GM10248 (cell line): ENCODE measurements at regions not wholly inside any gene's neighbourhood (a gene's known extent, or its start where the extent isn't known, plus 50 kb on each side); places are given as distances from the start of the nearest gene placed in this dataset.
A peak's percentile ranks its signal among the peaks of the same experiment; 100 is the strongest.

Source experiments
- CTCF ChIA-PET: fragments of 300-600 bp; sonication (Branson Sonifier 250); formaldehyde crosslinking; extraction: SDS; loops from one replicate; lab custom pipeline; 2021; ENCODE audit warnings: antibody characterized with exemption; lab: Yijun Ruan, JAX
- POLR2A ChIA-PET: fragments of 350-650 bp; sonication (Branson Sonifier 250); formaldehyde crosslinking; extraction: SDS; loops from one replicate; lab custom pipeline; 2020; ENCODE audit warnings: antibody characterized with exemption; lab: Yijun Ruan, JAX
- DNase-seq: peaks from one replicate; pipeline ENCODE4 v3.0.0; 2012; ENCODE audit errors: extremely low spot score
- TF ChIP-seq, protein P1 (sequence below): IDR thresholded peaks from 2 replicates; pipeline ENCODE4 v1.5.1; 2012; ENCODE audit warnings: mild to moderate bottlenecking, low read depth; ENCODE audit errors: extremely low read depth, missing control alignments, control extremely low read depth

DNA sequence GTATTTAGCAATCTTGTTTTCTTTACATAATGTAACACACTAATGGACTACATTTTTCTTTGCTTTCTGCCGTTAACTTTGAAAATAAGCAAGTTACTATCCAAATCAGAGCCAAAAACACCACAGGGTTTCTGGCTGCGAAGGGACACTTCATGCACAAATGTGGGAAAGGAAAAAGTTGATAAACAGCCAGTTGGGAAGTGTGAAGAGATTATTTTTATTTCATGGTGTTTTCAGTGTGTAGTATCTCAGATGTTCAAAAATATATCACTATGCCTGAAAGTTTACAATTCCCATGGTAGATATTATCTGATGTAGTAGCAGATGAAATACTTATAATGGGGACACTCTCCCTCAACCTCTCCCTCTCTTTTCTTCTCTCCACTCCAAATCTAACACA is 135.3 kb downstream of the CETN3 start:
- no peak for DNase-seq
- ChIA-PET CTCF (no interaction called here), POLR2A (no interaction called here)
- TF ChIP-seq, protein P1, sequence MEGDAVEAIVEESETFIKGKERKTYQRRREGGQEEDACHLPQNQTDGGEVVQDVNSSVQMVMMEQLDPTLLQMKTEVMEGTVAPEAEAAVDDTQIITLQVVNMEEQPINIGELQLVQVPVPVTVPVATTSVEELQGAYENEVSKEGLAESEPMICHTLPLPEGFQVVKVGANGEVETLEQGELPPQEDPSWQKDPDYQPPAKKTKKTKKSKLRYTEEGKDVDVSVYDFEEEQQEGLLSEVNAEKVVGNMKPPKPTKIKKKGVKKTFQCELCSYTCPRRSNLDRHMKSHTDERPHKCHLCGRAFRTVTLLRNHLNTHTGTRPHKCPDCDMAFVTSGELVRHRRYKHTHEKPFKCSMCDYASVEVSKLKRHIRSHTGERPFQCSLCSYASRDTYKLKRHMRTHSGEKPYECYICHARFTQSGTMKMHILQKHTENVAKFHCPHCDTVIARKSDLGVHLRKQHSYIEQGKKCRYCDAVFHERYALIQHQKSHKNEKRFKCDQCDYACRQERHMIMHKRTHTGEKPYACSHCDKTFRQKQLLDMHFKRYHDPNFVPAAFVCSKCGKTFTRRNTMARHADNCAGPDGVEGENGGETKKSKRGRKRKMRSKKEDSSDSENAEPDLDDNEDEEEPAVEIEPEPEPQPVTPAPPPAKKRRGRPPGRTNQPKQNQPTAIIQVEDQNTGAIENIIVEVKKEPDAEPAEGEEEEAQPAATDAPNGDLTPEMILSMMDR, result no peak

- ChIA-PET CTCF (interaction anchor here (1.5 to 3.5 kb wide), 2 partner anchors 43 to 1539 kb away, joined by 4 to 51 read pairs; no protein-coding TSS in a partner anchor), POLR2A (no interaction called here)
- TF ChIP-seq, protein P1, result no peak
Observed at GRCh38 chr5:90267646-90268045, 141.9 kb downstream of the CETN3 start.

GRCh38 chr5:90265545-90265857 is 144.1 kb downstream of the CETN3 start:
- TF ChIP-seq, protein P1, result no peak
- POLR2A ChIA-PET, result no interaction called here
- no peak for DNase-seq
- CTCF ChIA-PET, result interaction anchor here (0.6 to 3.5 kb wide), 47 partner anchors 10 to 1573 kb away, joined by 3 to 51 read pairs (median 4); no protein-coding TSS in a partner anchor

More at GRCh38 chr5:90267646-90268045, 141.9 kb downstream of the CETN3 start:
- no peak for DNase-seq

DNA sequence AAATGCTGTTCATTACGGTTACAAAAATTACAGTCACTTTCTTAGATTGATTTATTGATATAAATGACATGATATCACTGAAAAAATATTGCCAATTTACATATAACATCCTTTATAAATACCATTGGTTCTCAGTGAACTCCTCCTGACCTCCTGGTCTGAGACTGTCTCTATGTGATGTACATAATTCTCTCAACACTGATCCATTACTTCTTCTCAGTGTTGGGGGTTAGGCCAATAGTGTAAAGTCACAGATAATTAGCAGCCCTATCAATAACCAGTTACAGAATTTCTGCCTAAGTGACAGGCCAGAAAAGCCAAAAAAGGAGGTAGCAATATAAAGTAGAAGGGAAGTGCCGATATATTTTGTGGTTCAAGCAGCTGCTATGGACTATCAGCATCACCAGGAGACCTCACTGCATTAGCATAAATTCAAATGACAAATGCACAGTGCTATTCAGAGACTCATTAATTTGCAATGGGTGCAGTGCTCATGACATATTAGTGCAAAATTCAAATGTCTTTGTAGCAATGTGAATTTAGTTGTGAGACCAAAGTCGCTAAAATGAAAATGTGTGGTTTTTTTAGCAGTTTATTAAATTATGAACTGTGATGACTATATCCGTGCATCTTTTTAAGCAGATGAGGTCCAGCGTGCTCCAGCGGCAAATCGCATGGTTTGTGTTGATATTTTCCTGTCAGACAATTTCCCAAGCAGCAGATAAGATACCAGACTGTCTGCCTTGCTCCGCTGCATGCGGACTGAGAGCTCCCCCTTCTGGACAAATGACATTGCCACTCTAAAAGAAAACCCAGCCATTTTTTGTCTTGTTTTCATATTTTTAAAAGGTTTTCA is 144.6 kb downstream of the CETN3 start:
- TF ChIP-seq, protein P1, result peak; percentile 72
- POLR2A ChIA-PET, result no interaction called here
- CTCF ChIA-PET, result interaction anchor here (0.8 to 3.5 kb wide), 44 partner anchors 10 to 1572 kb away, joined by 3 to 51 read pairs (median 4); no protein-coding TSS in a partner anchor
- DNase-seq, result peak; percentile 13

DNA sequence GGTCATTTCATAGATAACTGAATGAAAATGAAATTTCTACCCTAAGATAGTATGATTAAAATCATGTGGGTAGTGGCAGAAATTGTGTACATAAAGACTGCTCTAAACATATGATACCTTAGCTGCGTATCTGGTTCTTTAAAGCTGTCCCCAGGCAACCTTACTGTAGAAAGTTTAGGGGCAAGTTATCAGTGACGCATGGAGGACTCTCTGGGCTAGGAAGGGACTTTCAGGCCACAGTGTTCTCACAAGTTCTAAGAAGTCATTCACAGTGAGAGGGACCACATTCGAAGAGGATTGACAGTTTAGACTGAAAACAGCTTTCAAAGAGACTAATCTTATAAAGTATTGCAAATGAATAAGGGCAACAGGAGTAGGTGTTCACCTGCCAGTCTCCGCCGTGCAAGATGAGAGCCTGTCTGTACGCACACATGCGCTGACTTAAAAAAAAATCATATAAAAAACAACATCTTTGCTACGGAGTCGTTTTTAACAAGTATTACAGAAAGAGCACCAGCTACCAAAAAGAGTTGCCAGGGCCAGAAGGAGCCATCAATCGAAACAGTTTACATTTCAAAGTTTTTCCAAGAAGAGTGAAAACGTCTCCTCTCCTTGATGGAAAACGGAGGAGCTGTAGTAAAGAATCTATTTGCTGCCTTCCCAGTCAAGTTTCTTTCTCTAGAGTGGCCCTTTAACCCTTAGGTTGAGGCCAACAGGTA is 146.3 kb downstream of the CETN3 start:
- ChIA-PET CTCF (interaction anchor here (1.1 to 1.7 kb wide), 3 partner anchors 9 to 1535 kb away, joined by 3 to 8 read pairs (median 4); no protein-coding TSS in a partner anchor), POLR2A (no interaction called here)
- TF ChIP-seq, protein P1, result no peak

GRCh38 chr5:90251447-90251846 is 158.1 kb downstream of the CETN3 start:
- ChIA-PET CTCF (interaction anchor here (1.0 to 2.4 kb wide), 3 partner anchors 14 to 18 kb away, joined by 3 to 7 read pairs (median 6); no protein-coding TSS in a partner anchor), POLR2A (no interaction called here)
- DNase-seq, result no peak
- TF ChIP-seq, protein P1, result no peak

More for the DNA sequence above, 146.3 kb downstream of the CETN3 start:
- DNase-seq, result no peak
